CD4-positive, alpha-beta T cell treated with Interferon alpha-2 for 1 hour (primary cell): ENCODE measurements at regions not wholly inside any gene's neighbourhood (a gene's known extent, or its start where the extent isn't known, plus 50 kb on each side); places are given as distances from the start of the nearest gene placed in this dataset.

ENCODE experiments used
- DNase-seq, 2 donors: peaks; one replicate each; pipeline ENCODE4 v3.0.0-alpha.2; 2020 to 2022

- peak in 1 of 2 donors; percentile 5 for DNase-seq
These were observed 64.9 kb downstream of the C6orf58 start for GRCh38 chr6:127641905-127642304.
